ENCODE measurements at regions not wholly inside any gene's neighbourhood (a gene's known extent, or its start where the extent isn't known, plus 50 kb on each side); places are given as distances from the start of the nearest gene placed in this dataset.

GRCh38 chr2:12883906-12884305, 167.2 kb downstream of the TRIB2 start:
- TF ChIP-seq CTCF (optimal IDR thresholded peaks at IDR 0.05 in 1 of 3, IDR thresholded peaks at IDR 0.05 in 1 of 3, conservative IDR thresholded peaks at IDR 0.05 in 1 of 3; ENCODE audit: extremely low read depth in 1 of 3, insufficient read depth in 2 of 3, low read length in 3 of 3) (no peak), EZH2 (IDR thresholded peaks at IDR 0.05; ENCODE audit: low read length) (no peak)
